Fibroblast of the conjunctiva (primary cell): ENCODE measurements at regions not wholly inside any gene's neighbourhood (a gene's known extent, or its start where the extent isn't known, plus 50 kb on each side); places are given as distances from the start of the nearest gene placed in this dataset.
"Not testable (repeated sequence)": the region's sequence is repeated elsewhere in the genome, so short reads cannot be mapped to it uniquely, and the experiment has no call there.

Source experiments
- DNase-seq: peaks from one replicate; pipeline ENCODE4 v3.0.0-alpha.2; 2010; ENCODE audit warnings: low read depth

GRCh38 chr22:25419247-25420113 lies 145.0 kb upstream of the GRK3 start:
- DNase-seq, result no peak

GRCh38 chr22:25420114-25420441 lies 144.4 kb upstream of the GRK3 start:
- not testable (repeated sequence) for DNase-seq

GRCh38 chr22:25420471-25420924 lies 144.0 kb upstream of the GRK3 start:
- DNase-seq, result no peak

GRCh38 chr22:25420925-25421904 lies 143.3 kb upstream of the GRK3 start:
- DNase-seq, result no peak

- DNase-seq, result not testable (repeated sequence)
Observed at GRCh38 chr22:25426530-25427308, 137.8 kb upstream of the GRK3 start.

- DNase-seq, result not testable (repeated sequence)
Observed at GRCh38 chr22:25431637-25432342, 132.7 kb upstream of the GRK3 start.

GRCh38 chr22:25433381-25433970 lies 131.0 kb upstream of the GRK3 start:
- not testable (repeated sequence) for DNase-seq

- no peak for DNase-seq
Observed at GRCh38 chr22:25437414-25438160, 126.9 kb upstream of the GRK3 start.

GRCh38 chr22:25447067-25447685 lies 117.3 kb upstream of the GRK3 start:
- DNase-seq, result no peak

GRCh38 chr22:25447686-25448434 lies 116.6 kb upstream of the GRK3 start:
- DNase-seq, result peak; percentile 61

GRCh38 chr22:25448435-25449051 lies 115.9 kb upstream of the GRK3 start:
- DNase-seq, result no peak

GRCh38 chr22:25449781-25450317 lies 114.6 kb upstream of the GRK3 start:
- no peak for DNase-seq

GRCh38 chr22:25451480-25452114 lies 112.9 kb upstream of the GRK3 start:
- DNase-seq, result no peak

GRCh38 chr22:25452116-25452700 lies 112.3 kb upstream of the GRK3 start:
- DNase-seq, result peak; percentile 4

GRCh38 chr22:25453058-25453457 lies 111.4 kb upstream of the GRK3 start:
- no peak for DNase-seq

- no peak for DNase-seq
Observed at GRCh38 chr22:25453557-25453956, 110.9 kb upstream of the GRK3 start.

GRCh38 chr22:25456300-25457043 lies 108.0 kb upstream of the GRK3 start:
- not testable (repeated sequence) for DNase-seq
